HepG2 (cell line): ENCODE measurements at regions not wholly inside any gene's neighbourhood (a gene's known extent, or its start where the extent isn't known, plus 50 kb on each side); places are given as distances from the start of the nearest gene placed in this dataset.

ENCODE experiments used
- ATAC-seq: fragments of 200-7000 bp; cut with Tn5 transposase; 3 replicates; pipeline ENCODE4 v1.9.1; 2020; ENCODE audit warnings: mild to moderate bottlenecking, moderate library complexity
- BruUV-seq: library from RNA; stranded (reverse); fragments of 400-500 nt; replicated peaks from 2 replicates; lab custom pipeline; 2021; lab: Mats Ljungman, UMichigan
- CTCF ChIA-PET: fragments of 300-600 bp; formaldehyde crosslinking; extraction: SDS; loops from one replicate; lab custom pipeline; 2021; ENCODE audit warnings: low total read pairs, inconsistent platforms, low intra/inter-chr PET ratio; lab: Yijun Ruan, JAX
- POLR2A ChIA-PET: fragments of 350-600 bp; sonication (Branson Sonifier 250); formaldehyde crosslinking; loops from one replicate; lab custom pipeline; 2020; ENCODE audit warnings: antibody characterized with exemption, inconsistent platforms; lab: Yijun Ruan, JAX
- DNase-seq: peaks from one replicate; pipeline ENCODE4 v3.0.0-alpha.2; 2015; ENCODE audit warnings: low spot score
- FAIRE-seq: peaks from 3 replicates; lab custom pipeline; 2011; peaks lifted over from hg19 to GRCh38; lab: Jason Lieb, UNC
- H2AFZ ChIP-seq: one replicate; pipeline ENCODE4 v1.6.1; 2011; ENCODE audit warnings: low read length, inconsistent platforms
- H3K27ac ChIP-seq: fragments of 300-600 bp; 3 replicates; pipeline ENCODE4 v1.8.0; 2011; ENCODE audit warnings: mixed run types, mild to moderate bottlenecking, mixed read lengths, low read length, inconsistent platforms; ENCODE audit not compliant: insufficient read depth; ENCODE audit errors: extremely low read length
- H3K27me3 ChIP-seq, 2 experiments: fragments of 200-600 bp in 1 of 2; 2 replicates in 1 of 2; 3 replicates in 1 of 2; pipeline versions ENCODE4 v1.6.0 to v1.8.0; 2011; ENCODE audit warnings: low read length in 2 of 2, mild to moderate bottlenecking in 2 of 2, moderate library complexity in 2 of 2, inconsistent platforms in 1 of 2; ENCODE audit not compliant: insufficient read depth in 2 of 2, control insufficient read depth in 1 of 2
- H3K36me3 ChIP-seq, 2 experiments: fragments of 200-600 bp in 1 of 2; replicated peaks in 1 of 2; 2 replicates in 1 of 2; 3 replicates in 1 of 2; pipeline versions ENCODE4 v1.5.1 to v1.8.0; 2011; ENCODE audit warnings: low read length in 2 of 2, inconsistent platforms in 1 of 2; ENCODE audit not compliant: insufficient read depth in 2 of 2, control insufficient read depth in 1 of 2
- H3K4me1 ChIP-seq: 2 replicates; pipeline ENCODE4 v1.5.1; 2012; ENCODE audit warnings: low read length, inconsistent platforms; ENCODE audit not compliant: insufficient read depth
- H3K4me2 ChIP-seq: 2 replicates; pipeline ENCODE4 v1.6.0; 2011; ENCODE audit warnings: low read depth, low read length, inconsistent platforms
- H3K4me3 ChIP-seq, 3 experiments: fragments of 200-600 bp in 1 of 3; sonication (generic), shearing (Covaris generic) in 1 of 3; replicated peaks in 1 of 3; 2 replicates each; pipeline ENCODE4 v1.5.1; 2011 to 2016; ENCODE audit warnings: low read length in 3 of 3, inconsistent platforms in 2 of 3, low read depth in 2 of 3, mild to moderate bottlenecking in 2 of 3, control low read depth in 1 of 3, mixed read lengths in 1 of 3; ENCODE audit not compliant: insufficient read depth in 1 of 3
- H3K79me2 ChIP-seq: one replicate; pipeline ENCODE4 v1.6.1; 2011; ENCODE audit warnings: low read length, inconsistent platforms; ENCODE audit not compliant: insufficient read depth
- H3K9ac ChIP-seq: 2 replicates; pipeline ENCODE4 v1.6.0; 2011; ENCODE audit warnings: mild to moderate bottlenecking, low read depth, low read length, inconsistent platforms; ENCODE audit not compliant: insufficient read depth
- H3K9me3 ChIP-seq: 2 replicates; pipeline ENCODE4 v1.5.1; 2012; ENCODE audit warnings: mild to moderate bottlenecking, low read length
- H4K20me1 ChIP-seq: 2 replicates; pipeline ENCODE4 v1.6.0; 2011; ENCODE audit warnings: inconsistent platforms, mild to moderate bottlenecking, low read length, moderate library complexity; ENCODE audit not compliant: insufficient read depth
- ARHGAP35 ChIP-seq: sonication (generic); formaldehyde crosslinking; IDR thresholded peaks from 2 replicates; pipeline ENCODE4 v1.9.0; 2022; ENCODE audit warnings: mild to moderate bottlenecking, inconsistent platforms, moderate library complexity, missing genetic modification reagents, borderline replicate concordance
- ARID2 ChIP-seq: sonication (generic); formaldehyde crosslinking; IDR thresholded peaks from 2 replicates; pipeline ENCODE4 v1.8.1; 2022; ENCODE audit warnings: mild to moderate bottlenecking, missing genetic modification reagents, borderline replicate concordance
- FOXJ3 ChIP-seq: sonication (generic); formaldehyde crosslinking; IDR thresholded peaks from 2 replicates; pipeline ENCODE4 v1.4.0; 2020; ENCODE audit warnings: missing genetic modification reagents, mild to moderate bottlenecking, borderline replicate concordance
- LCORL ChIP-seq, 2 experiments: fragments of 450-650 bp in 1 of 2; sonication (generic) in 1 of 2; formaldehyde crosslinking in 1 of 2; IDR thresholded peaks; 2 replicates each; pipeline versions ENCODE4 v1.5.0 to v1.6.1; 2017 to 2020; ENCODE audit warnings: antibody characterized with exemption in 1 of 2, missing genetic modification reagents in 1 of 2
- ONECUT2 ChIP-seq: sonication (generic); formaldehyde crosslinking; IDR thresholded peaks from 2 replicates; pipeline ENCODE4 v1.4.0; 2020; ENCODE audit warnings: missing genetic modification reagents
- RAD21 ChIP-seq: fragments of 450-650 bp; formaldehyde crosslinking; IDR thresholded peaks from 2 replicates; pipeline ENCODE4 v1.5.0; 2020; ENCODE audit warnings: mild to moderate bottlenecking
- SETDB1 ChIP-seq: sonication (generic); formaldehyde crosslinking; IDR thresholded peaks from 2 replicates; pipeline ENCODE4 v1.5.1; 2020; ENCODE audit warnings: missing genetic modification reagents, mild to moderate bottlenecking, borderline replicate concordance
- ZNF713 ChIP-seq: sonication (generic); formaldehyde crosslinking; IDR thresholded peaks from 2 replicates; pipeline ENCODE4 v1.4.0; 2020; ENCODE audit warnings: mild to moderate bottlenecking, missing genetic modification reagents
- WGBS: methylation state at CpG from one replicate; pipeline ENCODE4 v1.1.6; 2017; ENCODE audit warnings: low lambda C conversion rate; 5-methylcytosine and 5-hydroxymethylcytosine counted together
- in situ Hi-C: cut with HindIII; loops from 2 replicates; pipeline ENCODE4 v1.10.0; 2017; ENCODE audit warnings: low pct_unique_long_range_greater_than_20kb; ENCODE audit not compliant: extremely low pct_ligation_motif_present
- intact Hi-C: fragments of 100-400 bp; cut with micrococcal nuclease; formaldehyde crosslinking; loops from one replicate; pipeline ENCODE4 v1.10.0; 2022; ENCODE audit not compliant: unreplicated experiment

DNA sequence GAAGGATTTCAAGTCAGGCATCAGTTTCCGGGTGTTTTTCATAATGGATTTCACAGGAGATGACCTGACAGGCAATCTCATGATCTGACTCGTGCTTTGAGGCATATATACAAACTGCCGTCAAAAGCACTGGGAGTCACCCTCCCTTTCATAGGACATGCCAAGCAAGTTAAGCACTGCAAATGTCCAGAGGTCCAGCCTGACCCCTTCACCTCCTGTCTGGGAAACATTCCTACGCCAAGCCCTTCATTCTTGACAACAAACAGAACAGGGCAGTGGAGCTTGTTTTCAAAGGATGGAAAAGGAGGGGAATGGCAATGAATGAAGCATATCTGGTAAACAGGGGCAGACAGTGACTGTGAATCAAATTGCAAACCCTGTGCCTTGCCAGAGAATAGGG, 963.6 kb downstream of the BCL11A start:
- 6% methylated on average over 4 of the region's 4 CpGs for WGBS
- Histone ChIP-seq H3K4me1 (no peaks in the 10 kb centered on the region), H3K4me2 (no peak overlapping the region), H3K27me3 (no peaks in the 10 kb centered on the region), H3K9me3 (no peaks in the 10 kb centered on the region), H3K36me3 (no peaks in the 10 kb centered on the region), H3K79me2 (no peaks in the 10 kb centered on the region), H4K20me1 (no peaks in the 10 kb centered on the region), H2AFZ (no peak overlapping the region), H3K27ac (no peak overlapping the region), H3K4me3 (no peak overlapping the region), H3K9ac (no peak overlapping the region)
- CTCF ChIA-PET, result no interaction called here
- BruUV-seq, result no TSS peak
- no peak for DNase-seq
- POLR2A ChIA-PET, result no interaction called here
- TF ChIP-seq SETDB1 (CRISPR knock-in tag) (no peak), ZNF713 (CRISPR knock-in tag) (no peak), RAD21 (CRISPR knock-in tag) (no peak), ARID2 (CRISPR knock-in tag) (no peak)
- in situ Hi-C loops, result no loop called here
- FAIRE-seq, result no peak
- intact Hi-C loops, result loop anchor here (10.0 kb wide), 1 partner anchor 565 kb away; no protein-coding TSS in a partner anchor
- ATAC-seq, result no peak

DNA sequence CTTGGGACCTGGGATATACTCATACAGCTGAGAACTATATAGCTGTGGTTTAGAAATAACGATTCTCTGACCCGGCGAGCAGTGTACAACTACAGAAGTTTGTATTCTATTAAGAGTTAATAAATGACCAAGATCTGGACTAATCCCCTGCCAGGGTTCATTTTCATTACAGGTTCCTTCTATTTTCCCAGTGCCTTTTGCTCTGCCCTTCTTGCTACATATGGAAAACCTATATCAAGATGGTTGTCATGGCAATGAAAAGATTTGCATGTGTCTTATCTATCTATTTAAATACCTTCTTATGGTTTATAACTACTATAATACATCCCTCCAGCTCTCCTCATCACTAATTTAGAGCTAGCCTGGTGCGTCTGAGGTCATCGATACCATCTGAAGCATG, 965.2 kb downstream of the BCL11A start:
- no peaks in the 10 kb centered on the region for H3K9me3 ChIP-seq
- ChIA-PET CTCF (no interaction called here), POLR2A (no interaction called here)
- no TSS peak for BruUV-seq
- H2AFZ ChIP-seq, result no peak overlapping the region
- H3K4me3 ChIP-seq, result no peak overlapping the region
- no peaks in the 10 kb centered on the region for H4K20me1 ChIP-seq
- no peak overlapping the region for H3K27ac ChIP-seq
- WGBS, result 27% methylated on average over 5 of the region's 5 CpGs
- no peaks in the 10 kb centered on the region for H3K4me1 ChIP-seq
- in situ Hi-C loops (no loop called here), intact Hi-C loops (loop anchor here (10.0 kb wide), 1 partner anchor 563 kb away; no protein-coding TSS in a partner anchor)
- no peaks in the 10 kb centered on the region for H3K36me3 ChIP-seq
- no peaks in the 10 kb centered on the region for H3K79me2 ChIP-seq
- no peak for DNase-seq
- FAIRE-seq, result no peak
- no peak overlapping the region for H3K9ac ChIP-seq
- H3K4me2 ChIP-seq, result no peak overlapping the region
- no peak for TF ChIP-seq FOXJ3 (CRISPR knock-in tag)
- no peak for TF ChIP-seq ONECUT2
- no peak for TF ChIP-seq LCORL (IDR thresholded peaks at IDR 0.05)
- no peak for TF ChIP-seq LCORL (CRISPR knock-in tag; IDR thresholded peaks at IDR 0.05)
- TF ChIP-seq ARHGAP35 (CRISPR knock-in tag), result no peak
- H3K27me3 ChIP-seq, result no peaks in the 10 kb centered on the region
- no peak for ATAC-seq
